ENCODE measurements at regions not wholly inside any gene's neighbourhood (a gene's known extent, or its start where the extent isn't known, plus 50 kb on each side); places are given as distances from the start of the nearest gene placed in this dataset.

DNA sequence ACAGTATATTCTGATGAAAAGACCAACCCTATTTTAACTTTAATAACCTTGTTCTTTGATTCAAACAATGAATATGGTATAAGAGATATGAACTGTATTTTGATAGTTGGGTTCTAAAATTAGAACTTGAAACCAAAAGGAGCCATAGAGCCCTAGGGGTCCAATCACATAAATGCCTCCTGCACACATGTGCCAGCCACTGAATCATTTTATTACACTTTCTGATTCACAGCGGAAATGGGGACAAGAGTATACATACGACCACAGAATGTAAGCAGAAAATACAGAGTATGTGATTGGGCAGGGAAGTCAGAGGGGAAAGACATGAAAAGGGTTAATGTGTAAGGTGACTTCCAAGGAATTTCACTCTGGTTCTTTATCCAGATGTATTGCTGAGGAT lies 1000.2 kb downstream of the NR2F1-AS1 start:
- no peak overlapping the region for H3K27ac ChIP-seq
- no peak overlapping the region for H3K4me3 ChIP-seq
- peaks cover 4% of the 10 kb centered on the region; the same call in 1 of the 2 replicates for H3K4me1 ChIP-seq (replicated peaks)
- H3K27me3 ChIP-seq (replicated peaks) = no peaks in the 10 kb centered on the region
- no peaks in the 10 kb centered on the region for H3K36me3 ChIP-seq
- DNase-seq (ENCODE audit: low read depth in 1 of 2, low spot score in 2 of 2) = no peak
- H3K9me3 ChIP-seq (replicated peaks) = no peaks in the 10 kb centered on the region

DNA sequence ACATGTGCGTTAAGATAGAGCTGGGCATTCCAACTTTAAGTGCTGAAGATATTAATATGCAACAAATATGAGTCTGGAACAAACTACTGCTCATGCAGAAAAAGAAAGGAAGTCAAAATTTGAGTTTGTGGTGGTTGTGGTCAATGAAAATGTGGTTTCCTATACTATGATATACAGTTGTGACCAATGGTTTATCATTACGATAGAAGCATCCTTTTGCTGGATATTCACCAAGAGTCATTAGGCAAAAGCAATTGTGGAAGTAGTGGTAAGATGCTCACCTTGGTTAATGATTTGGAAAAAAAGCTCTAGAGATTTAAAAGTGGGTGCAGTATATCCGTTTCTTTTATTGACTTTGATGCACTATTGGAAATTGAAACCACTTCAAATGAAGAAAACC lies 1007.0 kb downstream of the NR2F1-AS1 start:
- no peaks in the 10 kb centered on the region for H3K27me3 ChIP-seq (replicated peaks)
- no peaks in the 10 kb centered on the region for H3K36me3 ChIP-seq
- no peak overlapping the region for H3K27ac ChIP-seq
- no peaks in the 10 kb centered on the region for H3K9me3 ChIP-seq (replicated peaks)
- no peaks in the 10 kb centered on the region for H3K4me1 ChIP-seq (replicated peaks)
- no peak overlapping the region for H3K4me3 ChIP-seq
- DNase-seq (ENCODE audit: low read depth in 1 of 2, low spot score in 2 of 2) = no peak

DNA sequence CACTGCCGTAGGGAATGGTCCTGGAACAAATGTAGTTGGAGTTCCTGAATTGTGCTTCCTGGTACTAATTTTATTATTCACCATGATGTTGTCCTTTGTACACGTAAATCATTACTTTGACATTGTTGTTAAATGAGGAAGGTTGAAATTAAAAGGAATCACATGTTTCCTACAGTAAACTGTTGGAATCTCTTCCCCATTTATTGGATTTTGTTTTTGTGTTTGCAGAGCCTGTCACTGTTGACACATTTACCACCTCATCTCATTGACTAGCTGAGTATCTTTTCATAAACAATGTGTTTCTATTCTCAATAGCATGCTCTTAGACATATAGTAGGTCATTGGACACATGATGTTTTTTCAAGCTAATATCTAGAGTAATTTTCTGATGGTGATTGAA lies 1012.5 kb downstream of the NR2F1-AS1 start:
- Histone ChIP-seq H3K4me3 (no peak overlapping the region), H3K27ac (no peak overlapping the region), H3K36me3 (no peaks in the 10 kb centered on the region), H3K9me3 (replicated peaks) (no peaks in the 10 kb centered on the region), H3K27me3 (replicated peaks) (no peaks in the 10 kb centered on the region), H3K4me1 (replicated peaks) (no peaks in the 10 kb centered on the region)
- DNase-seq (ENCODE audit: low read depth in 1 of 2, low spot score in 2 of 2) = no peak

DNA sequence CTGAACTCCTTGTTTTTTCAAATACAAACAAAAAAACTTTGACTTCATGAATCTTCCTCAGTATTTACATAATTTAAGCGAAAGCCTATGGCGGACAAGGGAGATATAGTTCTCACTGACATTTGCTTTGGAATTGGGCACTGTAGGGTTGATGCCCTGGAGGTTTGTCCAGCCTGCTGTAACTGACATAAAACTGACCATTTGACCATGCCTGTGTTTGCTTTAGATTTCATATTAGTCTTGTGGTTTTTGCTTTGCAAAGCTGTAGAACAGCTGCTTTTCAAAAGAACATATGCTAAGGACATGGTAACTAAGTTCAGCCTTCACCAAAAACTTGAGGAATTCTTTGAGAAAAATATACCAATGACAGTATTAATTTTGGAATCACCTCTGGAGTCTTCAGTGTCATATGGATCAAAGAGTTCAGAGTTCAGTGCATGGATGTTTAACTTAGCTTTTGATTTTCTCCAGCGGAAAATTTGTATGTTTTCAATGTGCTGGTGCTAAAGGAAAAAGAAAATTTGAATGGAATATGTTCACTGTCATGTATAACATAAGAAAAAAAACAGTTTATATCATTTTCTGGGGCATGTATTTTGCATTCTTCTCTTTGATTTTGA lies 1013.1 kb downstream of the NR2F1-AS1 start:
- no peak overlapping the region for H3K4me3 ChIP-seq
- H3K36me3 ChIP-seq = no peaks in the 10 kb centered on the region
- no peak for DNase-seq (ENCODE audit: low read depth in 1 of 2, low spot score in 2 of 2)
- H3K27me3 ChIP-seq (replicated peaks) = no peaks in the 10 kb centered on the region
- no peaks in the 10 kb centered on the region for H3K4me1 ChIP-seq (replicated peaks)
- H3K27ac ChIP-seq = no peak overlapping the region
- H3K9me3 ChIP-seq (replicated peaks) = no peaks in the 10 kb centered on the region

DNA sequence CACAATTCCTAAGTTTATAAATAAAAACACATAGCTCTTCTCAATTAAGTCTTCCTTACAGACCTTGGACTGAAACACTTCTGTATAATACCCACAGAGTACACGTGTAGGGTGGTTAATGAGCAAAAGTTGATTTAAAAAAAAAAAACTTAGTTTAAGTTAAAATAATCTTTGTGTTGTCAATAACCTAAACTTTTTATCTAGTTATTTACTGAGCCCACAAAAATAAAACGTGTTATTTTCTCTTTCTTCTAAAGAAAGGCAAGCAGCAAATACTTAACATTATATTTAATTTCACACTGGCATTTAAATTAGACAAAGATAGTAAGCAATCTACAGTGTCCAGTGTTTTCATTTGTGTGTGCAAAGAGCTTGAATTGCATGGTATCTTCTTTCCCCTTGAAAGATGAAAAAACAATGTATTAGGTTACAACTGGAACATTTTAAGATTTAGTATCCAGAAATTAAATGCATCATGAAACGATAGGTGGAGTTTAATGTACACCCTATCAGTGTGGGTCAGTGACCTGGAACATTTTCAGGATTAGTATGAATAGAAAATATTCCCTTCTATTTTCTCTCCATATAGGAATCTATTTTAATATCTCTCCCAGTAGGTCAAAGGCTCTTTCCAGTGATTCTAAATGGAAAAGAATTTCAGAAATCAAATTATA lies 1014.8 kb downstream of the NR2F1-AS1 start:
- H3K9me3 ChIP-seq (replicated peaks) = no peaks in the 10 kb centered on the region
- no peak for DNase-seq (ENCODE audit: low read depth in 1 of 2, low spot score in 2 of 2)
- no peak overlapping the region for H3K27ac ChIP-seq
- no peak overlapping the region for H3K4me3 ChIP-seq
- H3K36me3 ChIP-seq = no peaks in the 10 kb centered on the region
- H3K4me1 ChIP-seq (replicated peaks) = peaks cover 10% of the 10 kb centered on the region
- no peaks in the 10 kb centered on the region for H3K27me3 ChIP-seq (replicated peaks)

DNA sequence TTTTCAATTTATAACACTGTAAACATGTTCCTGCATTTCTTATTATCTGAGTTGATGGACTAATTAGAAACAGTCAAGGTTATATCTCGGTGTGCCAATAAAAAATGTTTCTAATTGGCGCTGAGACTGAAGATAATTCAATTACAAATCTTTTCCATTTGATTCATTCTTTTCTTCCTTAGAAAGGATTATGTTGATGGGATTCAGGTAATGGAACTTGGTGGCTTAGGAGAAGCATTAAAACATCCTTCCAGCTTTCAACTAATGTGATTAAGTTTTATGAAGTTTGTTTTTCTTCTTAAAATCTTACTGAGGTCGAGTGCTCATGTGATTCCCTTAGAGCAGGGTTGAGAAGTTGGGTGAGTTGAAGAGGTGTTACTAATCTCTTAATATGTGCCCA lies 1015.3 kb downstream of the NR2F1-AS1 start:
- H3K9me3 ChIP-seq (replicated peaks) = no peaks in the 10 kb centered on the region
- no peaks in the 10 kb centered on the region for H3K36me3 ChIP-seq
- H3K27ac ChIP-seq = no peak overlapping the region
- H3K27me3 ChIP-seq (replicated peaks) = no peaks in the 10 kb centered on the region
- H3K4me1 ChIP-seq (replicated peaks) = peaks cover 15% of the 10 kb centered on the region
- no peak for DNase-seq (ENCODE audit: low read depth in 1 of 2, low spot score in 2 of 2)
- no peak overlapping the region for H3K4me3 ChIP-seq

DNA sequence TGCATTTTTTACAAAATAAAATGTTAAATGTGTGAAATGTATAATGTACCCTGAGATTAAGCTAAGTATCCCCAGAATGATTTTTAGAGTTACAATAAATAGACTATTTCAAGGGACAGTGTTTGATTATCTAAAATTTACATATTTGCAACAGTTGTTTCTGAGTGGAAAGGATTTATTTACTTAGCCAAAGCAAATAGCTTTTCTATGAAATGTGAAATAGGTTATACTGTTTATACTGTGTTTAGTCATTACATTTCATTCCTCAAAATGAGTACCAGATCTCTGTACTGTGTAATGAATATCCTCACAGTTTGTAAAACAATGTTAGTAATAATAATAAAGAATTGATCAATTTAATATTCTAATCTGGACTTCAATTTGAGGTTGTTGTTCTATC lies 1019.0 kb downstream of the NR2F1-AS1 start:
- no peak overlapping the region for H3K4me3 ChIP-seq
- no peaks in the 10 kb centered on the region for H3K36me3 ChIP-seq
- H3K9me3 ChIP-seq (replicated peaks) = no peaks in the 10 kb centered on the region
- no peaks in the 10 kb centered on the region for H3K27me3 ChIP-seq (replicated peaks)
- no peak for DNase-seq (ENCODE audit: low read depth in 1 of 2, low spot score in 2 of 2)
- H3K4me1 ChIP-seq (replicated peaks) = peaks cover 30% of the 10 kb centered on the region
- no peak overlapping the region for H3K27ac ChIP-seq

DNA sequence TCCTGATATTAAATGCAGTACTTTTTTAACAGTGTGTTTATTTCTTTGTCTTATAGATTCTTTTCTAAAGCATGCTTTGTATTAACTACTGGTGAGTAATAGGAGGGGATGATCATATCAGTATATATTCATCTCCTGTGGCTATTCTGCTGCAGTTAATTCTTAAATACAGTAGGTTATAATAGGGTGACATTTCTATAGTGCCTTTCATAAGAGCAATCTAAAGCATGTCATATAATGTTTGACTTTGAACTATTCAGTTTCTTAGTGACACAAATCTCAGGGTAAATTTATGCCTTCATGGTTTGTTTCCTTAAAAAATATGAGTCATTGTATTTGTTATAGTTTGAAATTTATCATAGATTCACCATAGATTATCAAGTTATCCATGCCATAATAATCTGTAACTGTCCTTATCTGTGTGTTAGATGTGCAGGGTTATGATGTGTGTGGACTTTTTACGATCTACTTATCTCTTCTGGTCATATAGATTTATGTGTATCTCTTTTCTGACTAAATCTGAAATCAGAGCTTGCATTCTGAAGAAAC lies 1019.5 kb downstream of the NR2F1-AS1 start:
- Histone ChIP-seq H3K27me3 (replicated peaks) (no peaks in the 10 kb centered on the region), H3K36me3 (no peaks in the 10 kb centered on the region), H3K27ac (peak overlapping the region; percentile 48), H3K9me3 (replicated peaks) (no peaks in the 10 kb centered on the region), H3K4me3 (no peak overlapping the region), H3K4me1 (replicated peaks) (peaks cover 30% of the 10 kb centered on the region)
- DNase-seq (ENCODE audit: low read depth in 1 of 2, low spot score in 2 of 2) = no peak

DNA sequence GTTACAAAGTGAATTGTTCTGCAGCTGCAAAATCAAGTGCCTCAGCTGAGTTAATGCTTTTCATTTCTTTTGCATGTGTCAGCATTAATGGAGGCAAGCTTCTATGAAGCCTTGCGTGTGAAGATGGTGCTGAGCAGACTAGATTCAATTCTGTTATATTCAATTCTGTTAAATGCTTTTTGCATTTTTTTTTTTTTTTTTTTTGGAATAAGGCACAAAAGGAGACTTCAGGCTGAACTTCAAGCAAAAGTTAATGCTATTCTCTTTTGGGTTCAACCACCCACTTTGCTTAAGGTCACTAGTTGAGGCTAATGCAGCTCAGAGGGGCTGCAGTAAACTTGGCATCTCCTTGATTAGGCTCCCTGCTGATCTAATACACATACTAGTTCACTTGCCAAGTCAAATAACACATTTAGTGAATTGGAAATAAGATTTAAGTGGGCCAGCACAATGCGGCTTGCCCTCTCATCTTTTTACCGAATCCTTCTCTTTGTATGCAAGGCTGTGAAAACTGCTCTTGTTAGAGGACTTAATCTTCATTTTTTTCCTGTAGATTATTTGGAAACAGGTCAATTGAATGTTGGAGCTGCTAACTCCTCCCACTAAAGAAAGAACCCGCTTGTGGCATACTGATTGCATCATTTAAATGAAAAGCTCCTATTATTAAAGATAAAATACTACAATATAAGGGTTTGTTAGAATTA lies 1020.2 kb downstream of the NR2F1-AS1 start:
- peak overlapping the region; percentile 48 for H3K27ac ChIP-seq
- peak in 1 of 2 experiments; percentile 64 for DNase-seq (ENCODE audit: low read depth in 1 of 2, low spot score in 2 of 2)

DNA sequence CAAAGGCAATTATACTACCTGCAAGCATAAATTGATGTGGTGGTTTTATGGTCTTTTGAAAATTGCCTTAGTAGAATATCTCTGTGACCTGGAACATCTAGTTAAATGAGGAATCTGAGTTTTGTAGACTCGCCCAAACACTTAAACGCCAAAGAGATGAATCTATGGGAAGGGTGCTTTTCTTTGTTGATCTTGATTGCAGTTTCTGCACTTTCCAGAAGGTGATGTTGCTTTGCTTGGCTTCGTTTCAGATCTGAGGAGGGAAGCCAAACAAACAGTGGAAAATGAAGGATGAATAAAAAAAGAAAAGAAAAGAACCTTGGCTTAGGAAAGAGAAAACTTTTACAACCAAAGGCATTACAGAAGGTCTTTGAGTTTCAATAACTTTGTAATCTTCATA lies 1021.2 kb downstream of the NR2F1-AS1 start:
- H3K27me3 ChIP-seq (replicated peaks) = no peaks in the 10 kb centered on the region
- H3K4me1 ChIP-seq (replicated peaks) = peaks cover 34% of the 10 kb centered on the region
- H3K4me3 ChIP-seq = no peak overlapping the region
- no peaks in the 10 kb centered on the region for H3K9me3 ChIP-seq (replicated peaks)
- peak in 1 of 2 experiments; percentile 42 for DNase-seq (ENCODE audit: low read depth in 1 of 2, low spot score in 2 of 2)
- H3K36me3 ChIP-seq = no peaks in the 10 kb centered on the region
- peak overlapping the region; percentile 7; the same call in 1 of the 2 replicates for H3K27ac ChIP-seq

More for the DNA sequence above, 1020.2 kb downstream of the NR2F1-AS1 start:
- no peaks in the 10 kb centered on the region for H3K27me3 ChIP-seq (replicated peaks)
- H3K9me3 ChIP-seq (replicated peaks) = no peaks in the 10 kb centered on the region
- no peak overlapping the region for H3K4me3 ChIP-seq
- H3K4me1 ChIP-seq (replicated peaks) = peaks cover 30% of the 10 kb centered on the region
- no peaks in the 10 kb centered on the region for H3K36me3 ChIP-seq

DNA sequence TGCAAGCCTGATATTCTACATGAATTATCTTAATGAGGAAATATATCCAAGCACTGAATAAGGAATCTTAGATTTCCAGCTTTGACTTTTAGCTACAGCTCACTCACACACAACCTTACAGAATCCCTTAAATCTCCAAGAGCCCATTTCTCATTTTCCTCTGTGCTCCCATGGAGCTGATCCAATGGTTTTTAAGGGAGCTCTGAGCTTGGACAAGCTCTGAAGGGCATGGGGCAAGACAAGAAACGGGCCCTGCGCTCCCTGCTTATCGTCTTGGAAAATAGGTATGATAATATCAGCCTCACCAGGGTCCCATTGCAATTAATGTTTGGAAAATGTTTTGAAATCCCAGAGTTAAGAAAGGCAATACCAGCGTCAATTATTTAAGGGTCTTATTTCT lies 1021.7 kb downstream of the NR2F1-AS1 start:
- H3K27me3 ChIP-seq (replicated peaks) = no peaks in the 10 kb centered on the region
- H3K36me3 ChIP-seq = no peaks in the 10 kb centered on the region
- no peak overlapping the region for H3K4me3 ChIP-seq
- no peak for DNase-seq (ENCODE audit: low read depth in 1 of 2, low spot score in 2 of 2)
- no peak overlapping the region for H3K27ac ChIP-seq
- H3K9me3 ChIP-seq (replicated peaks) = no peaks in the 10 kb centered on the region
- H3K4me1 ChIP-seq (replicated peaks) = peaks cover 38% of the 10 kb centered on the region

DNA sequence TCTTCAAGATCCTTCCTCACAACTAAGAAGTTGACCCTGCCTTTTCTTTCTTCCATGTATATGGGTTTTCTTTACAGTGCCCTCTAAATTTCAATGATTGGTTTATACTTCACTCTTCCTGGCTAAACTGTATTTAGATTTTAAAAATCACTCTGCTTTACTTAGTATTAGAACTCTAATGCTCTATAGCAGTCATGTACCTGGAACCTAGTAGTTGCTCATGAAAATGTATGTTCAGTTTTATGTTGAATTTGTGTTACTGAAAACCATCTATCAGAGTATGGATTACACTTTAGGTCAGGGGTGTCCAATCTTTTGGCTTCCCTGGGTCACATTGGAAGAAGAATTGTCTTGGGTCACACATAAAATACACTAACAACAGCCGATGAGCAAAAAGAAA lies 1024.3 kb downstream of the NR2F1-AS1 start:
- Histone ChIP-seq H3K4me1 (replicated peaks) (peaks cover 53% of the 10 kb centered on the region), H3K36me3 (no peaks in the 10 kb centered on the region), H3K27ac (no peak overlapping the region), H3K9me3 (replicated peaks) (no peaks in the 10 kb centered on the region), H3K4me3 (no peak overlapping the region), H3K27me3 (replicated peaks) (no peaks in the 10 kb centered on the region)
- DNase-seq (ENCODE audit: low read depth in 1 of 2, low spot score in 2 of 2) = no peak

DNA sequence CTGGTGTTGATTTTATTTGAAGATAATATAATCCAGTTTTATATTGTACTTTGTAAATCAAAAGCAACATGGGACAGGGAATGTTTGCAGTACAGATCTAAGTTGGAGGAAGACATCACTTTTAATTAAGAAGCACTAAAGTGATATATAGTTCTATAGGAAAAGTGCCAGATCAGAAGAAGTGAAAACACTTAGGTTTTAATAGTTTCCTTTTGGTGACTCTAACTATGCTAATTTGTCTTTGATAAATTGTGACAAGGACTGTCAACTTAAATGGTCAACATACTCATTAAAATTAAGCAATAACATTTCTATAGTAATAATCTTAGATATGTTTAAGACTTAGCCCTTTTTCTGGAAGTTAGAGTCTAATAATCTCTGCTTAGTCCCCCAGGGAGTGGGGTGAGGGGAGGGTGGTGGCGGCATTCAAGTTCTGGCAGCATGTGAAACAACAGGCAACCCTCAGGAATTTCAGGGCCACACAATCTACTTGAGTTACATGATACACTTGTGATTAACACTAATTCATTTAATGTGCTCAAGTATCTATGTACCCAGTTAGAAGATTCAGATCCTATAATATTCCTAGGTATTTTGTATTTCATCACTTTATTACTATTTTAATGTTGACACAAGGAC lies 1026.5 kb downstream of the NR2F1-AS1 start:
- H3K4me1 ChIP-seq (replicated peaks) = peaks cover 31% of the 10 kb centered on the region
- H3K4me3 ChIP-seq = no peak overlapping the region
- H3K9me3 ChIP-seq (replicated peaks) = no peaks in the 10 kb centered on the region
- H3K27me3 ChIP-seq (replicated peaks) = no peaks in the 10 kb centered on the region
- H3K27ac ChIP-seq = peak overlapping the region; percentile 32
- no peaks in the 10 kb centered on the region for H3K36me3 ChIP-seq
- peak in 1 of 2 experiments; percentile 21 for DNase-seq (ENCODE audit: low read depth in 1 of 2, low spot score in 2 of 2)
